ENCODE measurements at regions not wholly inside any gene's neighbourhood (a gene's known extent, or its start where the extent isn't known, plus 50 kb on each side); places are given as distances from the start of the nearest gene placed in this dataset.
A peak's percentile ranks its signal among the peaks of the same experiment; 100 is the strongest.

GRCh38 chr19:31559494-31559893 lies 210.3 kb upstream of the TSHZ3 start:
- no peak for DNase-seq (ENCODE audit: low spot score)

- no peak for DNase-seq (ENCODE audit: low spot score)
Measured at GRCh38 chr19:31560086-31561060, 211.1 kb upstream of the TSHZ3 start.

- DNase-seq (ENCODE audit: low spot score): no peak
Measured at GRCh38 chr19:31562966-31563612, 213.9 kb upstream of the TSHZ3 start.

GRCh38 chr19:31567776-31568175 lies 218.5 kb upstream of the TSHZ3 start:
- no peak for DNase-seq (ENCODE audit: low spot score)

GRCh38 chr19:31568724-31569123 lies 219.5 kb upstream of the TSHZ3 start:
- no peak for DNase-seq (ENCODE audit: low spot score)

- no peak for DNase-seq (ENCODE audit: low spot score)
Measured at GRCh38 chr19:31570718-31571117, 221.5 kb upstream of the TSHZ3 start.

GRCh38 chr19:31572102-31572975 lies 223.1 kb upstream of the TSHZ3 start:
- DNase-seq (ENCODE audit: low spot score): no peak

- no peak for DNase-seq (ENCODE audit: low spot score)
Measured at GRCh38 chr19:31572976-31573298, 223.7 kb upstream of the TSHZ3 start.

- DNase-seq (ENCODE audit: low spot score): no peak
Measured at GRCh38 chr19:31574251-31574973, 225.2 kb upstream of the TSHZ3 start.

GRCh38 chr19:31575846-31576335 lies 226.7 kb upstream of the TSHZ3 start:
- peak; percentile 6 for DNase-seq (ENCODE audit: low spot score)

- DNase-seq (ENCODE audit: low spot score): peak; percentile 30
Measured at GRCh38 chr19:31578326-31578725, 229.1 kb upstream of the TSHZ3 start.

GRCh38 chr19:31583148-31583547 lies 233.9 kb upstream of the TSHZ3 start:
- DNase-seq (ENCODE audit: low spot score): no peak

GRCh38 chr19:31586282-31586681 lies 237.0 kb upstream of the TSHZ3 start:
- no peak for DNase-seq (ENCODE audit: low spot score)

GRCh38 chr19:31589109-31589508 lies 239.9 kb upstream of the TSHZ3 start:
- no peak for DNase-seq (ENCODE audit: low spot score)

GRCh38 chr19:31591258-31591657 lies 242.0 kb upstream of the TSHZ3 start:
- DNase-seq (ENCODE audit: low spot score): no peak

- DNase-seq (ENCODE audit: low spot score): no peak
Measured at GRCh38 chr19:31592456-31592855, 243.2 kb upstream of the TSHZ3 start.

- no peak for DNase-seq (ENCODE audit: low spot score)
Measured at GRCh38 chr19:31594701-31595100, 245.5 kb upstream of the TSHZ3 start.

GRCh38 chr19:31595521-31595920 lies 246.3 kb upstream of the TSHZ3 start:
- DNase-seq (ENCODE audit: low spot score): no peak

GRCh38 chr19:31596751-31597150 lies 247.5 kb upstream of the TSHZ3 start:
- no peak for DNase-seq (ENCODE audit: low spot score)

- no peak for DNase-seq (ENCODE audit: low spot score)
Measured at GRCh38 chr19:31597616-31598015, 248.4 kb upstream of the TSHZ3 start.

- no peak for DNase-seq (ENCODE audit: low spot score)
Measured at GRCh38 chr19:31598730-31599238, 249.5 kb upstream of the TSHZ3 start.

All from ureter (tissue), 1 donor.